ES-I3 (cell line): ENCODE measurements at regions not wholly inside any gene's neighbourhood (a gene's known extent, or its start where the extent isn't known, plus 50 kb on each side); places are given as distances from the start of the nearest gene placed in this dataset.

ENCODE experiments used
- H3K36me3 ChIP-seq: 2 replicates; pipeline ENCODE4 v1.6.1; 2013; ENCODE audit warnings: mild to moderate bottlenecking, low read length, control low read depth, moderate library complexity; ENCODE audit not compliant: insufficient read depth
- H3K4me1 ChIP-seq: 2 replicates; pipeline ENCODE4 v1.6.1; 2013; ENCODE audit warnings: mild to moderate bottlenecking, control low read depth, low read length; ENCODE audit not compliant: insufficient read depth
- H3K9ac ChIP-seq: 2 replicates; pipeline ENCODE4 v1.6.1; 2013; ENCODE audit warnings: low read depth, mild to moderate bottlenecking, low read length, moderate library complexity
- H3K9me3 ChIP-seq: 2 replicates; pipeline ENCODE4 v1.6.1; 2013; ENCODE audit warnings: mild to moderate bottlenecking, low read length, moderate library complexity; ENCODE audit not compliant: control insufficient read depth, insufficient read depth

GRCh38 chr15:31485431-31485830 is 158.8 kb downstream of the KLF13 start:
- Histone ChIP-seq H3K4me1 (no peaks in the 10 kb centered on the region), H3K9me3 (no peaks in the 10 kb centered on the region), H3K36me3 (no peaks in the 10 kb centered on the region), H3K9ac (no peak overlapping the region)

DNA sequence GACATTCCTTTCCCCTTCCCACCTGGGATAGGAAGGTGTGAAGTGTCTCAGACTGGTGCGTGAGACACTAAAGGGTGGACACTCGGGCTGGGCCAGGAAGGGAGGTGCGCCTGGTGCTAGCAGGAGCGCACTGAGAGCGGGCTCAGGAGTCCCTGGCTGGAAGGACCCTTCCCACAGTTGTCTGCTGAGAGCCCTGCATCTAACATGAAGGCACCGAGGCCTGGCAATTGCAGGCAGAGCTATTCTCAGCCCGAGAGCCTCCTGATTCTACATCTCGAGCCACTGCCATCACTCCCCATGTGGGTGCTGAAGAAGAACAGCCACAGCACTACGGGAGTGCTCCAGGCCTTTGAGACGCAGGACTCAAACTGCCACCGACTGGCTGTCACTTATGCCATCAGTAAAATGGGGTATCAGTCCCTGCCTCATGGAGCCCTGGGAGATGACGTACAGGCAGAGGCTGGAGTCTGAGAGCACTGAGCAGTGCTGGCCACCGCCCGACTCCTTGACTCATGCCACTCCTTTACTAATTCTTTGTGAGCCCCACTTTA is 159.4 kb downstream of the KLF13 start:
- H3K4me1 ChIP-seq: no peaks in the 10 kb centered on the region
- H3K9ac ChIP-seq: no peak overlapping the region
- no peaks in the 10 kb centered on the region for H3K9me3 ChIP-seq
- no peaks in the 10 kb centered on the region for H3K36me3 ChIP-seq

GRCh38 chr15:31486506-31486905 is 159.9 kb downstream of the KLF13 start:
- Histone ChIP-seq H3K9ac (no peak overlapping the region), H3K9me3 (no peaks in the 10 kb centered on the region), H3K36me3 (no peaks in the 10 kb centered on the region), H3K4me1 (no peaks in the 10 kb centered on the region)

- Histone ChIP-seq H3K36me3 (no peaks in the 10 kb centered on the region), H3K4me1 (no peaks in the 10 kb centered on the region), H3K9me3 (no peaks in the 10 kb centered on the region), H3K9ac (no peak overlapping the region)
Observed at GRCh38 chr15:31486906-31487695, 160.5 kb downstream of the KLF13 start.

- Histone ChIP-seq H3K36me3 (no peaks in the 10 kb centered on the region), H3K9me3 (no peaks in the 10 kb centered on the region), H3K9ac (no peak overlapping the region), H3K4me1 (no peaks in the 10 kb centered on the region)
Observed at GRCh38 chr15:31487811-31488436, 161.3 kb downstream of the KLF13 start.

- no peaks in the 10 kb centered on the region for H3K9me3 ChIP-seq
- H3K4me1 ChIP-seq: no peaks in the 10 kb centered on the region
- H3K36me3 ChIP-seq: no peaks in the 10 kb centered on the region
- H3K9ac ChIP-seq: no peak overlapping the region
Observed at GRCh38 chr15:31488437-31489204, 162.0 kb downstream of the KLF13 start.

GRCh38 chr15:31489281-31489680 is 162.6 kb downstream of the KLF13 start:
- H3K9me3 ChIP-seq: no peaks in the 10 kb centered on the region

GRCh38 chr15:31489801-31490646 is 163.4 kb downstream of the KLF13 start:
- Histone ChIP-seq H3K9ac (no peak overlapping the region), H3K9me3 (no peaks in the 10 kb centered on the region), H3K36me3 (no peaks in the 10 kb centered on the region), H3K4me1 (no peaks in the 10 kb centered on the region)

More at GRCh38 chr15:31489281-31489680, 162.6 kb downstream of the KLF13 start:
- no peaks in the 10 kb centered on the region for H3K4me1 ChIP-seq
- no peak overlapping the region for H3K9ac ChIP-seq
- no peaks in the 10 kb centered on the region for H3K36me3 ChIP-seq

DNA sequence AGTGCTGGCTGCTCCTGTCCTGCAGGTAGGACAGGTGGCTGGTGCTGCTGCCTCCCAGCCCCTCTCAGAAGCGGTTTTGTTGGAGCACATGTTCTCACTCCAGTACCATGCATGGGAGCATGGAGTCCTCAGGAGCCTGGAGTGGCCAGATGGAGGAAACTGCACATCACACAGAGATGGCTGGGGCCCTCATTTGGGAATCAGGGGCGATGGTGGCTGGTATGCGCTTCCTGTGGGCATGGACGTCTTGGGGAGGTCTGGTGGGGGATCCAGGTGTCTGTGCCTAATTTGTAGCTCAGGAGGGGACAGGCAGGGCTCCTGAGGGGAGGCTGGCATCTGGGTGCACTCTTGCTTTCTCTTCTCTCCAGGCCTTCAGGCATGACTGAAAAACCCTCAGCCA is 168.2 kb downstream of the KLF13 start:
- Histone ChIP-seq H3K9me3 (no peaks in the 10 kb centered on the region), H3K9ac (no peak overlapping the region), H3K36me3 (no peaks in the 10 kb centered on the region), H3K4me1 (no peaks in the 10 kb centered on the region)

DNA sequence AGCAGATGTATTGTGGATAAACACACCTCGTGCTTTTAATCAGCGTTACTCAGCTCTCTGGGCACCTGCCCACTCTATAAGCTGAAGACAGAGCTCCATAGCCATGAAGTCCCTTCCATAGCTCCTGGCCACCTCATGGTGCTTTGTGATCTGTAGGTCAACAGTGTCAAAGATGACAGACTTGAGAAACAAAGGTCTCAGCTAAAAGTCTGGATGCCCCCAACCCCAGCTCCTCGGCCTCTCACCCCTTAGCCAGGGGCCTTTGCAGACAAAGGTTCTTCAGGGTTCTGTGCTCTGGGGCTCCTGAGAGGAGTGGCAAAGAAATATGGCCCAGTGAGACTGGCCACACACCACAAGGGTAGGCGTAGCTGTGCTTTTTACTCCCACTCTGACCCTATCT is 168.6 kb downstream of the KLF13 start:
- no peaks in the 10 kb centered on the region for H3K9me3 ChIP-seq
- no peak overlapping the region for H3K9ac ChIP-seq
- H3K36me3 ChIP-seq: no peaks in the 10 kb centered on the region
- H3K4me1 ChIP-seq: no peaks in the 10 kb centered on the region

GRCh38 chr15:31497838-31498237 is 171.2 kb downstream of the KLF13 start:
- Histone ChIP-seq H3K9me3 (no peaks in the 10 kb centered on the region), H3K4me1 (peaks cover 3% of the 10 kb centered on the region; the same call in 1 of the 2 replicates), H3K36me3 (no peaks in the 10 kb centered on the region), H3K9ac (no peak overlapping the region)

GRCh38 chr15:31498329-31498728 is 171.7 kb downstream of the KLF13 start:
- Histone ChIP-seq H3K9me3 (no peaks in the 10 kb centered on the region), H3K4me1 (peaks cover 3% of the 10 kb centered on the region; the same call in 1 of the 2 replicates), H3K9ac (no peak overlapping the region), H3K36me3 (no peaks in the 10 kb centered on the region)

DNA sequence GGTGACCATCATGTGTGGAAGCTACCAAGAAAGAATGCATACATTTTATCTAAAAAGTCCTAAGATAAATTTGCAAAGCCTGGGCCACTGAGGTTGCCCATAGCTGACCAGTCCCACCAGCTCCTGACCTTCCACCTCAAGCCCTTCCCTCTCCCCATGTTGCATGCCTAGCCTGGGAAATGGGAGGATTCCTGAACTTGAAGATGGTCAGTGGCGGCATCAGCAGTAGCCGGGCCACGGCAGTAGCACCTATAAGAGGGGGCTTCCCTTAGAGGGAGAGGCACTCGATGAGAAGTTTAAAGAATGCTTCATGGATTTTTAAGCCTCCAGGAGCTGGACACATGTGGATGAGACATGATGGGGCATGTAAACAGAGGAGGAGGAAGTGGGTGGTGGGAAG is 172.1 kb downstream of the KLF13 start:
- Histone ChIP-seq H3K9me3 (no peaks in the 10 kb centered on the region), H3K9ac (no peak overlapping the region), H3K36me3 (no peaks in the 10 kb centered on the region), H3K4me1 (peaks cover 3% of the 10 kb centered on the region; the same call in 1 of the 2 replicates)
